SK-N-SH (cell line): ENCODE measurements at regions not wholly inside any gene's neighbourhood (a gene's known extent, or its start where the extent isn't known, plus 50 kb on each side); places are given as distances from the start of the nearest gene placed in this dataset.
"Not testable (repeated sequence)": the region's sequence is repeated elsewhere in the genome, so short reads cannot be mapped to it uniquely, and the experiment has no call there.

ENCODE experiments used
- CTCF ChIA-PET: fragments of 300-600, 350-600 bp; formaldehyde crosslinking; extraction: SDS; loops from one replicate; lab custom pipeline; 2021; lab: Yijun Ruan, JAX
- POLR2A ChIA-PET: fragments of 350-600 bp; sonication (Branson Sonifier 250); formaldehyde crosslinking; extraction: SDS; loops from one replicate; lab custom pipeline; 2020; ENCODE audit warnings: antibody characterized with exemption, inconsistent platforms; lab: Yijun Ruan, JAX
- DNase-seq: peaks from one replicate; pipeline ENCODE4 v3.0.0; 2012
- H2AFZ ChIP-seq: fragments of 200-600 bp; sonication (generic); 2 replicates; pipeline ENCODE4 v1.8.1; 2016; ENCODE audit warnings: antibody characterized with exemption, mild to moderate bottlenecking, low read depth
- H3F3A ChIP-seq: fragments of 200-600 bp; sonication (generic); replicated peaks from 2 replicates; pipeline ENCODE3; 2016; ENCODE audit warnings: antibody characterized with exemption, mild to moderate bottlenecking; ENCODE audit not compliant: insufficient read depth
- H3K27ac ChIP-seq, 2 experiments: fragments of 200-500 bp in 1 of 2; fragments of 200-600 bp in 1 of 2; sonication (Bioruptor generic) in 1 of 2; sonication (generic), shearing (Covaris generic) in 1 of 2; 2 replicates each; pipeline versions ENCODE4 v1.5.1 to v1.6.1; 2014 to 2016; ENCODE audit warnings: low read depth in 2 of 2, inconsistent platforms in 1 of 2, low read length in 1 of 2, mild to moderate bottlenecking in 1 of 2, mixed read lengths in 1 of 2
- H3K27me3 ChIP-seq: fragments of 200-600 bp; sonication (generic), shearing (Covaris generic); 2 replicates; pipeline ENCODE4 v1.6.1; 2016; ENCODE audit warnings: mixed run types; ENCODE audit not compliant: insufficient read depth
- H3K36me3 ChIP-seq, 2 experiments: fragments of 200-500 bp in 1 of 2; fragments of 200-600 bp in 1 of 2; sonication (Bioruptor generic) in 1 of 2; sonication (generic) in 1 of 2; replicated peaks in 1 of 2; 2 replicates each; pipeline versions ENCODE3 to v1.5.1; 2014 to 2016; ENCODE audit warnings: low read length in 1 of 2, mild to moderate bottlenecking in 1 of 2; ENCODE audit not compliant: insufficient read depth in 2 of 2, control insufficient read depth in 1 of 2
- H3K4me1 ChIP-seq, 2 experiments: fragments of 200-500 bp in 1 of 2; fragments of 200-600 bp in 1 of 2; sonication (Bioruptor generic) in 1 of 2; sonication (generic), shearing (Covaris generic) in 1 of 2; 2 replicates each; pipeline versions ENCODE4 v1.5.1 to v1.6.1; 2014 to 2016; ENCODE audit warnings: low read depth in 1 of 2, low read length in 1 of 2, mixed run types in 1 of 2; ENCODE audit not compliant: insufficient read depth in 2 of 2, control insufficient read depth in 1 of 2
- H3K4me2 ChIP-seq: fragments of 200-600 bp; sonication (generic), shearing (Covaris generic); 2 replicates; pipeline ENCODE4 v1.6.1; 2017; ENCODE audit warnings: mixed run types
- H3K4me3 ChIP-seq, 2 experiments: fragments of 200-500 bp in 1 of 2; fragments of 200-600 bp in 1 of 2; sonication (Bioruptor generic) in 1 of 2; sonication (generic), shearing (Covaris generic) in 1 of 2; 2 replicates each; pipeline versions ENCODE4 v1.5.1 to v1.8.1; 2014 to 2016; ENCODE audit warnings: low read depth in 2 of 2, inconsistent platforms in 1 of 2, low read length in 1 of 2, mild to moderate bottlenecking in 1 of 2, mixed read lengths in 1 of 2, moderate library complexity in 1 of 2
- H3K79me2 ChIP-seq: fragments of 200-600 bp; sonication (generic); 2 replicates; pipeline ENCODE4 v1.8.1; 2017; ENCODE audit warnings: mild to moderate bottlenecking; ENCODE audit not compliant: insufficient read depth
- H3K9ac ChIP-seq: fragments of 200-600 bp; sonication (generic); 2 replicates; pipeline ENCODE4 v1.6.1; 2017; ENCODE audit warnings: mixed run types
- H3K9me2 ChIP-seq: fragments of 200-600 bp; sonication (generic); 2 replicates; pipeline ENCODE4 v1.6.1; 2017; ENCODE audit warnings: mixed run types
- H3K9me3 ChIP-seq: fragments of 200-600 bp; sonication (generic); 2 replicates; pipeline ENCODE4 v1.6.1; 2017; ENCODE audit warnings: mixed run types, mild to moderate bottlenecking, moderate library complexity
- H4K20me1 ChIP-seq: fragments of 200-600 bp; sonication (generic); 2 replicates; pipeline ENCODE4 v1.6.1; 2017; ENCODE audit warnings: mild to moderate bottlenecking, mixed run types; ENCODE audit not compliant: insufficient read depth
- WGBS: methylation state at CpG from one replicate; pipeline ENCODE4 v1.1.6; 2017; ENCODE audit warnings: low lambda C conversion rate; 5-methylcytosine and 5-hydroxymethylcytosine counted together

DNA sequence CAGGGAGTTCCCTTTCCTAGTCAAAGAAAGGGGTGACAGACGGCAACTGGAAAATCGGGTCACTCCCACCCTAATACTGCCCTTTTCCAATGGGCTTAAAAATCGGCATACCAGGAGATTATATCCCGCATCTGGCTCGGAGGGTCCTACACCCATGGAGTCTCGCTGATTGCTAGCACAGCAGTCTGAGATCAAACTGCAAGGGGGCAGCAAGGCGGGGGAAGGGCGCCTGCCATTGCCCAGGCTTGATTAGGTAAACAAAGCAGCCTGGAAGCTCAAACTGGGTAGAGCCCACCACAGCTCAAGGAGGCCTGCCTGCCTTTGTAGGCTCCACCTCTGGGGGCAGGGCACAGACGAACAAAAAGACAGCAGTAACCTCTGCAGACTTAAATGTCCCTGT is 831.3 kb downstream of the TTLL7 start:
- H3K79me2 ChIP-seq, H3F3A ChIP-seq, H3K9me3 ChIP-seq, H3K4me3 ChIP-seq, H3K4me2 ChIP-seq, H3K9ac ChIP-seq, H3K4me1 ChIP-seq, POLR2A ChIA-PET, DNase-seq, H3K9me2 ChIP-seq, H3K27me3 ChIP-seq, H4K20me1 ChIP-seq, CTCF ChIA-PET, H3K36me3 ChIP-seq, H3K27ac ChIP-seq, H2AFZ ChIP-seq: not testable (repeated sequence)
- 100% methylated on average over 2 of the region's 9 CpGs for WGBS

DNA sequence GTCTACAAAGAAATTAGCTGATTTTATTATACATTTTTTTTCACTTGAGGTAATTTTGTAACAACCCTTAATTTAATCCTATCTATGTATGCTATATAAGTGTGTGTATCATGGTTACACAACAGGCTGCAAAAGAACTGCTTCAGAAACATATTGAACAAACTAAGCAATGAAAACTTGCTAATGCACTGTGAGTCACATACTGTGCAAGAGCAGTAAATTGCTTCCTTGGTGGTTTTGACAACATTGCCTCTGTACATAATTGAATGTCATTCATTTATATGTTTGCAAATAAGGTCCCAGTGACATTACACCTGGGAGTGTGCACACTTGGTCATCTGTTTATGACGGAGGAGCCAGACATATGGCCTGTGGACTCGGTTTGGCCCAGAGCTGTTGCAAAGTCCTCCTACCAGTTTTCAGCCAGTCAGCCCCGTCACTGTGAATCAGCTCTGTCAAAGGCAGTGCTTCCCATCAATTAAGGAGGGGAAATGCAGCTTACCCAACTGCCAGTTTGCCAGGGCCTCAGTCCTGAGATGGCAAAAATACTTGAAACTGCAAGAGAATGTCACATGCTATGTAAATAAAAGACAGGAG is 835.0 kb downstream of the TTLL7 start:
- H3F3A ChIP-seq, H3K4me1 ChIP-seq, H3K4me3 ChIP-seq, H3K4me2 ChIP-seq, H3K27me3 ChIP-seq, H4K20me1 ChIP-seq, H3K9me3 ChIP-seq, H2AFZ ChIP-seq, POLR2A ChIA-PET, H3K79me2 ChIP-seq, H3K36me3 ChIP-seq, CTCF ChIA-PET, DNase-seq, H3K9me2 ChIP-seq, H3K27ac ChIP-seq, H3K9ac ChIP-seq: not testable (repeated sequence)
- WGBS = 30% methylated on average over 3 of the region's 3 CpGs

- no CpG with 5 or more reads among the region's 1 CpG for WGBS
- H3K9me2 ChIP-seq, H3F3A ChIP-seq, H3K27me3 ChIP-seq, POLR2A ChIA-PET, H3K79me2 ChIP-seq, H2AFZ ChIP-seq, H3K4me3 ChIP-seq, CTCF ChIA-PET, H3K9me3 ChIP-seq, H3K4me2 ChIP-seq, H3K4me1 ChIP-seq, H4K20me1 ChIP-seq, H3K36me3 ChIP-seq, H3K27ac ChIP-seq, DNase-seq, H3K9ac ChIP-seq: not testable (repeated sequence)
Measured at GRCh38 chr1:83158924-83159323, 840.0 kb downstream of the TTLL7 start.

DNA sequence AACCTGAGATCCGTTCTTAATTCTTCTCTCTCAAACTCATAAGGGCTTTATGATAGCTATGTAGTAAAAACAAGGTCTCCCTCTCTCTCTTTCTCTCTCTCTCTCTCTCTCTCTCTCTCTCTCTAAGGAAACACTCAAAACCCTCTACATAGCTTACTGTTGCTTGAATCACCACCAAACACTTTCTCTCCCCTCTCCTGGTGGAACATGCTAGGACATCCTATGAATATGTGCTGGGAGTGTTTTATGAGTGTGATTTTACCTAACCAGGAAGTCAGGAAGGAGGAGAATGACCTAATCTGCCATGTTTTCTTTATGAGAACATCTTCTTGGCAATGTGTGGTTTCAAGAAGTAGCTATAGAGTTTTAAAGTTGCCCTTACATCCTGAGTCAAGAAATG is 844.6 kb downstream of the TTLL7 start:
- WGBS = 62% methylated on average over 1 of the region's 1 CpG
- DNase-seq, H3K79me2 ChIP-seq, H3F3A ChIP-seq, H3K9me3 ChIP-seq, H3K4me3 ChIP-seq, H3K36me3 ChIP-seq, H3K9me2 ChIP-seq, POLR2A ChIA-PET, H3K9ac ChIP-seq, H4K20me1 ChIP-seq, H3K27me3 ChIP-seq, H3K4me2 ChIP-seq, CTCF ChIA-PET, H3K4me1 ChIP-seq, H2AFZ ChIP-seq: not testable (repeated sequence)
- H3K27ac ChIP-seq = peak overlapping the region in 1 of 2 experiments; percentile 24; a peak in 2 of 4 replicates
